ENCODE measurements at regions not wholly inside any gene's neighbourhood (a gene's known extent, or its start where the extent isn't known, plus 50 kb on each side); places are given as distances from the start of the nearest gene placed in this dataset.

GRCh38 chr16:73354434-73354833 is 306.5 kb upstream of the ZFHX3 start:
- DNase-seq (ENCODE audit: low read depth in 2 of 2): no peak

GRCh38 chr16:73350707-73351452 is 303.0 kb upstream of the ZFHX3 start:
- no peak for DNase-seq (ENCODE audit: low read depth in 2 of 2)

DNA sequence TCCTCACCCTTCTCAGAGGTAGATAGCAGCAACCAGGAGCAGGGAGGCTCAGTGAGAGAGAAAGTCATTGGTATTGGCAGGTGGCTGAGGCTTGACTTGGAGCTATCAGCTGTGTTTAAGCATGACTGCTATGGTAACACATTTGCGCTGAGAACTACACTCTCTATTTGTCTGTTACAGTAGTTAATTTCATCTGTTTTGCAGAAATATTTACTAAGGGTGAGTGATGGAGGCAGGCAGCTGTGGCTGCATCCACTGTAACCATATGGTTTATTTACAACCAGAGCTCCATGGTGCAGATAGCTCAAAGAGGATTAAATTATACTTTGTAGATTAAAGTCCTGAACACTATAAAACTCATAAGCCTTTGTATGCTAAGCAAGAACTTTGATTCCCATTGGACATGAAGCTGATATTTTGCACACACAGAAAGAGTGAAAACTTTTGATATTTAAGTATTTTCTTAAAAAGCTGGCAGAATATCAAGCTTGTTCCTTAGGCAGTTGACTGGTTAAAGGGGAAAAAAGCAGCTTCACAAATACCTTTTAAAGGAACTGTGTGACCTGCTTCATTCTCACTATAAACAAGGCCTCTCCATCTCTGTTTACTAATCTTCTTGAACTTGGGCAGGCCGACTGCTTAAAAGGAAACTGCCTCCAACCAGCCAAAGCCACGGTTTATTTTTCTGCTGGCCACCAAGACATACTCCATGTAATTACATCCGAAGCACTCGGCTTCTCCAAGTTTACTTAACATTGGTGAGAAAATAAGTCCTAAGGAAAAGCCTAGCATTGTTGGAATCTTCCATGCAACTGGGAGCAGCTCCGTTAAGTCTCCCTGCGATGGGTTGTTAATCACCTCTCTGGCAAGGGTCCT is 299.8 kb upstream of the ZFHX3 start:
- no peak for DNase-seq (ENCODE audit: low read depth in 2 of 2)

GRCh38 chr16:73339821-73340220 is 291.9 kb upstream of the ZFHX3 start:
- no peak for DNase-seq (ENCODE audit: low read depth in 2 of 2)

DNA sequence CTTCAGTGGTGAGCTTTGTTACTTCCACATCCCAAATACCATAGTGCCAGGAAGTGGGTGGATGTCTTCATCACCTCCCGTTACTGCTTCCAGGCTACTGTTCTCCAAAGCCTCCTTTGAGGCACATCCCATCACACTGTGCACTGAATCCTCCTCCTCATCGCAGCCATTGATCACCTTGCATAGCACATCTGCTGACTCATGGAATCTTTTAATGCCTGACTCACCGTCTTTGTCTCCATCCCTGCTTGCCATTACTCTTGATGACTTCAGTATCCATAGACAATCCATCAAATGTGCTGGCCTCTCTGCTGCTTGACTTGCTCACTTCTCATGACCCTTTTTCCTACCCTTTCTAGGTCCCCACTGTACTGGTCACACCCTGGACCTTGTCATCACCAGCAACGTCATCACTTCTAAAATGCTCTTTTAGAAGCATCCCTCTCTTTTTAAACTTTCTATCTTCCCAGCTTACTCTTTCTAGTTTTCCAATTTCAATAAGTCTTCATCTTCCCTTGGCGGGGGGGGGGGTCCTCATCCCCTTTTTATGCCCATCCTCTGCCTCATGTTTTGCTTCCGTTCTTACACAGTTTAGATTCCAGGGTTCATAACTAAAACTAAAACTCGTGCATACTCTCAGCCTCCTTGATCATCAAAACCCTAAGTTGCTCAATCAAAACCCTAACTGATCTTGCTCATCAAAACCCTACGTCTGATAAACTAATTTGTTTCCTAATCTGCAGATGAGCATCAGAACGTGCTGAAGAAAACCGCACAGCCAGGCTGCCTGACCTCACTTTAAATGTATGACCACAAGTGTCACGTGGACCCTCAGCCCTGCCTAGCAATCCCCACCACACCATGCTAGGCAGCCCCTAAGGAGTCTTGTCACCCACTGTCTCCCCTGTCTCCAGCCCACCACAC is 289.7 kb upstream of the ZFHX3 start:
- no peak for DNase-seq (ENCODE audit: low read depth in 2 of 2)

DNA sequence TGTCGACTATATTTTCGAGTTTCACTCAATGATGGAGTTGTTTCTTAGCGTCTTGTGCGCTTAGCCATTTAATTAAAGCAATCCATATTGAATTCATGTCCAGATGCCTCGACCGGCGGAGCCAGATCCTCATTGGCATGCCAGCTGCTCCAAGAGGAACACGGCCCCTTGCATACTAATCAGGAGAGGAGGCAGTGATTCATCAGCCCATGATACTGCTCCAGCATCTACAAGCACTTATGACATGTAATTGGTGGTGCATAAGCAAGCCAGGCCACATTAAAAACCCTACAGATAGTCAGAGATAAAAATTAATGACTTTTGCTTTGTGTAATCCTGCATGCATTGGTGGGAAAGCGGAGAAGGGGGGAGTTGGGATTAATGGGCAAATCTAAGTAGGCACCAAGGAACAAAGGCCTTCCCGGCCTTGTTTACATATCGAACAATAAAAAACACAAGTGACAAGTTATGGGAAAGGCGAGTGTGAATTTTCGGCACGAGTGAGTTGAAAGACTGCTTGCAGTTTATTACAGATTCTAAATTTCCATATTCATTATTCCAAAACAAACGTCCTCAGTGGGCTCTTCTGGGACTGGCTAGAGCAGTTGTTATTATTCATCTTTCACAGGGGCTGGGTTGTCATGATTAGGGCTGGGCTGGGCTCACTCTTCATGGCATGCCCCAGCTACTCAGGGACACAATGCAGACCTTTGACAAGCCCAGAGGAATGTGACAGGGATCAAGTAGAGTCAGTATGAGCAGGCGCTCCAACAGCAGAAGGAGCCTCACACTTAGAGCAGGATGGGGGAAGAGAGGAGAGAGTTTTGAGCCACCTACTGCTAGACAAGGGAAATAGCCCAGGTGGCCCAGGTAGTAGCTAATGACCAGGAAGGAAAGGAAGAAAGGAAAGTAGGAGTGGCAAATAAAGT is 281.7 kb upstream of the ZFHX3 start:
- no peak for DNase-seq (ENCODE audit: low read depth in 2 of 2)

DNA sequence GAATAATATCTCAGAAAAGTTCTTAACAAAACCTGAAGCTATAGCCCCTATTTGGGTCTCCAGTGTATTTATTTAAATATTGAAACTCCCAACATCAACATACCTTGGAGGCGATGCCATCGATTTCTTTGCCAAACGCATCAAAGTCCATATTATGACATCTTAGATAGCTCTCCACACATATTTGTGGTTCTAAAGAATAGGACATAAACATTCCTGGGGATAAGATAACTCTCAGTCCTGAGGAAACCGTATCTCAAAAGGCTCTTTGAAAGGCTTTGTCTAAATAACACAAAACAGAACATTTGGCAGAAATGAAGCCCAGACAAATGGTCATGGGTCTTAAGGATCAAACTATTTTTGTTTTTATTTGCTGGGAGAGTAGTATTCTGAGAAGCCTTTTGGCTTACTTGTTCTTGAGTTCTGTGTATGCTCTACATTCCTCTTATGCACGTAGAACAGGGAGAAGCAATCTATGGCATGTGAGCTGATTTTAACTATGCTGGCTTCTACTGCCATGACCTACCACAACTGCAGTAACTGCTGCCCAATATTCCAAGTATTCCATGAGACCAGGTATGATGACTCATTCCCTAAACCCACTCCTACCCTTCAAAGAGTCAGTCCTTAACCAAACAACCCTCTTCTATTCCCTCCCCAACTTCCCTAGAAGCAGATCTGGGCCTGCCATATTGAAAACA is 279.0 kb upstream of the ZFHX3 start:
- DNase-seq (ENCODE audit: low read depth in 2 of 2): no peak

- DNase-seq (ENCODE audit: low read depth in 2 of 2): no peak
These were observed 278.3 kb upstream of the ZFHX3 start for GRCh38 chr16:73326221-73326620.

- no peak for DNase-seq (ENCODE audit: low read depth in 2 of 2)
These were observed 276.0 kb upstream of the ZFHX3 start for GRCh38 chr16:73323880-73324279.

GRCh38 chr16:73322856-73323255 is 274.9 kb upstream of the ZFHX3 start:
- no peak for DNase-seq (ENCODE audit: low read depth in 2 of 2)

DNA sequence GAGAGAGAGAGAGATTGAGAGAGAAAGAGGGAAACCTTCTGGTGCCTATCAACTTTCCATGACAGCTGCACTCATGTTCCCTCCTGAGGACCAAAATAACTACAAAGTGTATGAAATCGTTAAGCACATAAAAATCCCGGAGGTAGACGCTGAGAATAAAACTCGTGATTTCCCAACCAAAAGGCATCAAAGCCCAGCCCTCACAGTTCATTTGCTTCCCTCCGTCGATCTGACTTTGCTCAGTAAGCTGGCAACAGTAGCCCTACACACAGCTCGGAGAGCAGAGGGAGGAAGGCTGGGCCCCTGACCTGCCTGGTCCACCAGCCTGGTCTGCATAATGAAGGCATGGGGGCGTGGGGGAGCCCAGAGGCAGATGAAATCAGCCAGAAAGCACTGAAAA is 273.9 kb upstream of the ZFHX3 start:
- no peak for DNase-seq (ENCODE audit: low read depth in 2 of 2)

DNA sequence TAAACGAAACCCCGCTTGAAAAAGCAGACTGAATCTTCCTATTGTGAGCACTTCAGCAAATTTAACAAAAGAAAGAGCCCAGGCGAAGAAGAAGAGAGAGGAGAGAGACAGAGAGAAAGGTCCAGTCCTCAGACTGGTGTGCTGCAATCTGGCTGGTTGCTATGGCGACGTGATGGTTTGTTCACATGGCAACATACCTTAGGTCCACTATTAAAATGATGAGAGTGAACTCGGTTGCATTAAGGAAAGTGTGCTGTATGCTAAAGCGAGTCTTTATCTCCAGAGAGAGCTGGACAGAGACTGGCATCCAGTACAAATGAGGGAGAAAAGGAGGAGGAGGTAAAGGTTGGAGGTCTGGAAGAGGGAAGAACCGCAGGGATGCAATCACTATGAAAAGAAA is 271.8 kb upstream of the ZFHX3 start:
- no peak for DNase-seq (ENCODE audit: low read depth in 2 of 2)

- no peak for DNase-seq (ENCODE audit: low read depth in 2 of 2)
These were observed 271.3 kb upstream of the ZFHX3 start for GRCh38 chr16:73319261-73319660.

GRCh38 chr16:73317321-73317857 is 269.5 kb upstream of the ZFHX3 start:
- DNase-seq (ENCODE audit: low read depth in 2 of 2): no peak

DNA sequence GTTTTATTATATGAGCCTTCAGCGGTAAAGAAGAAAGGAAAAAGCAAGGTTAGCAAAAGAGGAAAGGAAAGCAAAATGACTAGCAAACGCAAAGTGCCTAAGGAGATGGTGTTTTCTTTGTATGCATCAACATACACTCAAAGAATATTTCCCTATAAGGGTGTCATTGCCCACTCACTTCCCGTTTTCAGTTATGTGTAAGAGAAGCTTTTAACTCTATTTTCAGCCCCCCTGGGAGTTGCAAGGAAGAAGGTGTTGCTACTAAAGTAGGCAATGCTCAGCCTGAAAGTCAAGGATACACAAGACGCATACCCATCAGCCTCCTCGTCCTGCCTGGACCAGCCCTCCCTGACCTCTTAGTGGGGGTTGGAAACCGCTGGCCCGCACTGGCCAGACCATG is 267.7 kb upstream of the ZFHX3 start:
- no peak for DNase-seq (ENCODE audit: low read depth in 2 of 2)

- no peak for DNase-seq (ENCODE audit: low read depth in 2 of 2)
These were observed 266.0 kb upstream of the ZFHX3 start for GRCh38 chr16:73313950-73314349.

- DNase-seq (ENCODE audit: low read depth in 2 of 2): no peak
These were observed 264.2 kb upstream of the ZFHX3 start for GRCh38 chr16:73311857-73312723.

DNA sequence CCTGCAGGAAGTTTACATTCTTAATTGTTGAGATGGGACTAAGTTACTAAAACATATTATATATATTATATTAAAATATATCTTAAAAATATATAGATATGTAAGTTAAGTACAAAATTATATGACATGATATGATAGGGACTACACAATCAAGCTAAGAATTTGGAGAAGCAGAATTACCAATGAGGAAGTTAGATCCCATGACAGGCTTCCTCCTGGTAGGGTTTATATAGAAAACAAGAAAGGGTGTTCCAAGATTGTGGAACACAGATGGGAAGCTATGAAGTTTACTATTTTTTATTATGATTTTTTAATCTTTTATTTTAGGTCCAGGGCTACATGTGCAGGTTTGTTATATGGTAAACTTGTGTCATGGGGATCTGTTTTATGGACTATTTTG is 260.8 kb upstream of the ZFHX3 start:
- DNase-seq (ENCODE audit: low read depth in 2 of 2): no peak

DNA sequence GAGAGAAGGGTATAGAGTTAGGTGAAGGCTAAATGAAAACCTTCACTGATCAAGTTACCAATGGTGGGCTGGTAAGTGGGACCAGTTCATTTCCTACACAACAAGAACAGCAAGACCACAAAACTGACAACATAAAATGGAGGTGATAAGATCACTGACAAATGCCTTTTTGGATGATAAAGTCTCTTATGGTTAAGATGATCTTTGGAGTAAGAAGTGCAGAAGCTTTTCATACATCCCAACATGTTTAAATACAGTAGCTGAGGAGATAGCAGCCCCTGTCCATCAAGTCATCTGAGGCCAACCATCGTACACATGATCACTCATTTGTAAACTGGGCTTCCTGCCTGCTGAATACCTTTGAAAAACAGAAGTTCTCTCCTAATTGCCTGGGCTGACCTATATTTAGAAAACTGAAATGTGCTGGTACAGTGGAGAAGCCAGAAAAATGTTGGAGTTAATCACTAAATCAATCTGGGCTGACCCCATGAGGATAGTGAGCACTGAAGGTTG is 259.0 kb upstream of the ZFHX3 start:
- DNase-seq (ENCODE audit: low read depth in 2 of 2): no peak

Data from stimulated activated CD8-positive, alpha-beta memory T cell treated with anti-CD3 and anti-CD28 coated beads, Interleukin-2, amount 100 ng/mL, for 48 hours (primary cell).